ENCODE measurements at regions not wholly inside any gene's neighbourhood (a gene's known extent, or its start where the extent isn't known, plus 50 kb on each side); places are given as distances from the start of the nearest gene placed in this dataset.
A peak's percentile ranks its signal among the peaks of the same experiment; 100 is the strongest.

GRCh38 chr11:69939551-69940245 lies 120.5 kb upstream of the FGF3 start:
- peak; percentile 47 for DNase-seq
- TF ChIP-seq, protein P1, sequence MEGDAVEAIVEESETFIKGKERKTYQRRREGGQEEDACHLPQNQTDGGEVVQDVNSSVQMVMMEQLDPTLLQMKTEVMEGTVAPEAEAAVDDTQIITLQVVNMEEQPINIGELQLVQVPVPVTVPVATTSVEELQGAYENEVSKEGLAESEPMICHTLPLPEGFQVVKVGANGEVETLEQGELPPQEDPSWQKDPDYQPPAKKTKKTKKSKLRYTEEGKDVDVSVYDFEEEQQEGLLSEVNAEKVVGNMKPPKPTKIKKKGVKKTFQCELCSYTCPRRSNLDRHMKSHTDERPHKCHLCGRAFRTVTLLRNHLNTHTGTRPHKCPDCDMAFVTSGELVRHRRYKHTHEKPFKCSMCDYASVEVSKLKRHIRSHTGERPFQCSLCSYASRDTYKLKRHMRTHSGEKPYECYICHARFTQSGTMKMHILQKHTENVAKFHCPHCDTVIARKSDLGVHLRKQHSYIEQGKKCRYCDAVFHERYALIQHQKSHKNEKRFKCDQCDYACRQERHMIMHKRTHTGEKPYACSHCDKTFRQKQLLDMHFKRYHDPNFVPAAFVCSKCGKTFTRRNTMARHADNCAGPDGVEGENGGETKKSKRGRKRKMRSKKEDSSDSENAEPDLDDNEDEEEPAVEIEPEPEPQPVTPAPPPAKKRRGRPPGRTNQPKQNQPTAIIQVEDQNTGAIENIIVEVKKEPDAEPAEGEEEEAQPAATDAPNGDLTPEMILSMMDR (IDR thresholded peaks at IDR 0.05; ENCODE audit: low read depth, low read length): no peak
- Histone ChIP-seq H3K36me3 (no peaks in the 10 kb centered on the region), H3K9me3 (no peaks in the 10 kb centered on the region), H3K27me3 (no peaks in the 10 kb centered on the region), H3K4me1 (peaks cover 12% of the 10 kb centered on the region), H3K4me3 (ENCODE audit: low read depth, low read length) (peak overlapping the region; percentile 31)

DNA sequence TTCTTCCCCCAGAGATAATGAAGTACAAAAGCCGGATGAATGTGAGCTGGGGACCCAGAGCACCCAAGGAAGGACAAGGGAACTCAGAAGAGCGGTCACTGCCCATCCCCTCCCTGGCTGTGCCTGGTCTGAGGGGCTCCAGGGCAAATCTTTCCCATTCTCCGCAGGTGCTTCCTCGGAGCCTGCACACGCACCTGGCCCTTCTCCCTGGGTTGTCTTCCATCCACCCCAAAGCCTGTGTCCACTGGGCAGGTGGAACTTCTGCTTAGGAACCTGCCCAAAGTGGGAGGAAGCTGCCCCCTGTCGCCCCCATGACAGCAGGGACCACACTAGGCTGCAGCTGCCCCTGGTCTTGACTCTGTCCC lies 121.0 kb upstream of the FGF3 start:
- no peaks in the 10 kb centered on the region for H3K9me3 ChIP-seq
- H3K36me3 ChIP-seq: no peaks in the 10 kb centered on the region
- no peak overlapping the region; the same call in 1 of the 2 replicates for H3K4me3 ChIP-seq (ENCODE audit: low read depth, low read length)
- peaks cover 12% of the 10 kb centered on the region for H3K4me1 ChIP-seq
- H3K27me3 ChIP-seq: no peaks in the 10 kb centered on the region
- TF ChIP-seq, protein P1 (IDR thresholded peaks at IDR 0.05; ENCODE audit: low read depth, low read length): no peak
- no peak for DNase-seq

GRCh38 chr11:69941546-69942332 lies 122.5 kb upstream of the FGF3 start:
- TF ChIP-seq, protein P1 (IDR thresholded peaks at IDR 0.05; ENCODE audit: low read depth, low read length): no peak
- peak; percentile 3 for DNase-seq
- no peaks in the 10 kb centered on the region for H3K27me3 ChIP-seq
- H3K4me3 ChIP-seq (ENCODE audit: low read depth, low read length): no peak overlapping the region
- no peaks in the 10 kb centered on the region for H3K36me3 ChIP-seq
- peaks cover 12% of the 10 kb centered on the region for H3K4me1 ChIP-seq
- H3K9me3 ChIP-seq: no peaks in the 10 kb centered on the region

DNA sequence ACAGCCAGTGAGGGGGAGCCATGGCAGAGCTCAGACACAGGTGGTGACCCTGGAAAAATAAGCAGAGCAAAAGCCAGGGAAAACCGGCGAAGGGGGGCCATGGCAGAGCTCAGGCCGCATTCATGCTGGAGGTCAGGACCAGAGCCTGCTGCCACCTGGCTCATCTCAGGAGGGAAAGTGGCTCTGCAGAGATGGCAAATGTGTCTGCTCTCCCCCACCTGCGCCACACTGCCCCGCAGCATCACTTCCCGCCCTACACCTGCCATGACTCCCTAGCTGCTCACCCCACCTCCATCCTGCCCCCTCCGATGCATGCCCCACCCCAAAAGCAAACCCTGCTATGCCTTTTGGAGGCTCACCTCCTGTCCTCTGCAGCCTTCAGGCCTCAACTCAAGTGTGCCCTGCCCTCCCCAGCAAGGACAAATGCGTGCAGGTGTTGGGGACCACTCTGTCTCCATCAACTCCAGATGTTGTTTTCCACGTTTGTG lies 123.2 kb upstream of the FGF3 start:
- Histone ChIP-seq H3K9me3 (no peaks in the 10 kb centered on the region), H3K36me3 (no peaks in the 10 kb centered on the region), H3K4me3 (ENCODE audit: low read depth, low read length) (no peak overlapping the region), H3K27me3 (no peaks in the 10 kb centered on the region), H3K4me1 (peaks cover 12% of the 10 kb centered on the region)
- DNase-seq: no peak
- TF ChIP-seq, protein P1 (IDR thresholded peaks at IDR 0.05; ENCODE audit: low read depth, low read length): no peak

DNA sequence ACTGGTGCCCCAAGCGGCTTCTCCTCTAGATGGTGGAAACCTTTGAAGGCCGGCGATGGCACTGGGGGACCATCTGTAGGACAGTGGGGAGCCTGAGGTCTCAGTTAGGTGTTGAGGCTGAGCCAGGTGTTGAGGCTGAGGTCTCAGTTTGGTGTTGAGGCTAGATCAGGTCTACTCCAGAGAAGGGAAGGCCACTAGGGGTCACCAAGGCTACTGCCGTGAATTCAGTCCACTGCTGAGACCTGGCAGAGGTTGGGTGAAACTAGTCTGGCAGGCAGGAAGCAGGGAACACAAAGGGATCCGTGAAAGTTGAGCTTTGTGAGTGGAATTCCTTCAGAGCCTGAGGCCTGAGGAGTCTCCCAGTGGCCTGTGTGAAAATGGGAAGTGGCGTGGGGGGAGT lies 123.8 kb upstream of the FGF3 start:
- Histone ChIP-seq H3K4me3 (ENCODE audit: low read depth, low read length) (no peak overlapping the region), H3K36me3 (no peaks in the 10 kb centered on the region), H3K27me3 (no peaks in the 10 kb centered on the region), H3K9me3 (no peaks in the 10 kb centered on the region), H3K4me1 (peaks cover 13% of the 10 kb centered on the region)
- TF ChIP-seq, protein P1 (IDR thresholded peaks at IDR 0.05; ENCODE audit: low read depth, low read length): peak; percentile 30; the same call in 1 of the 2 replicates
- peak; percentile 12 for DNase-seq

DNA sequence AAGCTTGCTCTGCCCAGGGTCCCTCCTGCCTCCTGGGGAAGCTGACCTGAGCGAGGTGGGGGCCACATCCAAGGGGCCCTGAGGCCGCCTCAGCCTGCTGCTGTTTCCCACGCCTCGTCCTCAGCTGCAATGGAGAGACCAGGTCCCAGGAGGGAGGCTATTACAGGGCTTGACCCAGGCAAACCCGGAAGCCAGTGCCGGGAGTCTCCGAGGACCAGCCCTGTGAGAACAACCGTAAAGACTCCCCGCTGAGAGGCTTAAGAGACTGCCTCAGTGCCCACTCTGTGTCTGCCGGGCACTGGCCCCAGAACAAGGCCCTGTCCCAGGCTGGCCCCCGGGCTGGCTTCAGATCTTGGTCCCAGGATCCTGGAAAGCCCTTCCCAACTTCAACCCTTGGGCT lies 124.3 kb upstream of the FGF3 start:
- DNase-seq: peak; percentile 3
- no peaks in the 10 kb centered on the region for H3K36me3 ChIP-seq
- H3K4me1 ChIP-seq: peaks cover 16% of the 10 kb centered on the region
- no peaks in the 10 kb centered on the region for H3K27me3 ChIP-seq
- TF ChIP-seq, protein P1 (IDR thresholded peaks at IDR 0.05; ENCODE audit: low read depth, low read length): no peak
- no peak overlapping the region for H3K4me3 ChIP-seq (ENCODE audit: low read depth, low read length)
- no peaks in the 10 kb centered on the region for H3K9me3 ChIP-seq
